A549 (cell line): ENCODE measurements at regions not wholly inside any gene's neighbourhood (a gene's known extent, or its start where the extent isn't known, plus 50 kb on each side); places are given as distances from the start of the nearest gene placed in this dataset.

Experiments used
- ATAC-seq, 2 experiments: fragments of 200-7000 bp in 1 of 2; fragments of >200 bp in 1 of 2; cut with Nextera tagmentation in 1 of 2; cut with Tn5 transposase in 1 of 2; 3 replicates each; pipeline versions ENCODE4 v1.8.0 to v1.9.1; 2018 to 2020; ENCODE audit warnings: mild to moderate bottlenecking in 1 of 2, moderate library complexity in 1 of 2
- CTCF ChIA-PET: fragments of 300-600 bp; sonication (Branson Sonifier 250); formaldehyde crosslinking; extraction: SDS; loops from one replicate; lab custom pipeline; 2021; ENCODE audit warnings: antibody characterized with exemption, inconsistent platforms; lab: Yijun Ruan, JAX
- POLR2A ChIA-PET: fragments of 350-600 bp; formaldehyde crosslinking; extraction: SDS; loops from one replicate; lab custom pipeline; 2021; ENCODE audit warnings: antibody characterized with exemption, inconsistent platforms; lab: Yijun Ruan, JAX
- DNase-seq, 2 experiments: peaks; one replicate each; pipeline versions ENCODE4 v3.0.0 to v3.0.0-alpha.2; 2011 to 2016; ENCODE audit warnings: low read depth in 1 of 2, low spot score in 1 of 2
- FAIRE-seq: peaks from 2 replicates; lab custom pipeline; 2011; peaks lifted over from hg19 to GRCh38; lab: Jason Lieb, UNC
- H3K27ac ChIP-seq, 2 experiments: fragments of >200 bp; sonication (Bioruptor Twin); formaldehyde crosslinking; 3 replicates each; pipeline ENCODE4 v1.5.1; 2016 to 2017
- H3K4me1 ChIP-seq: fragments of >200 bp; sonication (Bioruptor Twin); formaldehyde crosslinking; 3 replicates; pipeline ENCODE4 v1.6.1; 2016
- H3K4me2 ChIP-seq: fragments of >200 bp; sonication (Bioruptor Twin); formaldehyde crosslinking; 3 replicates; pipeline ENCODE4 v1.6.1; 2016
- H3K4me3 ChIP-seq: fragments of >200 bp; sonication (Bioruptor Twin); formaldehyde crosslinking; 3 replicates; pipeline ENCODE4 v1.5.1; 2016
- H3K9me3 ChIP-seq: fragments of >200 bp; sonication (Bioruptor Twin); formaldehyde crosslinking; 3 replicates; pipeline ENCODE4 v1.6.1; 2016
- CBX2 ChIP-seq: fragments of 200-600 bp; sonication (generic); IDR thresholded peaks from 2 replicates; pipeline ENCODE4 v1.6.1; 2016; ENCODE audit warnings: low read depth, mild to moderate bottlenecking, borderline replicate concordance
- CBX8 ChIP-seq: fragments of 200-600 bp; sonication (generic); IDR thresholded peaks from 2 replicates; pipeline ENCODE4 v1.6.1; 2016
- EP300 ChIP-seq, 2 experiments: fragments of >200 bp; sonication (Bioruptor Twin); formaldehyde crosslinking; IDR thresholded peaks; 2 replicates in 1 of 2; 3 replicates in 1 of 2; pipeline ENCODE4 v1.6.1; 2016 to 2017
- FOSB ChIP-seq: fragments of 250-450 bp; sonication (Bioruptor Pico); IDR thresholded peaks from 2 replicates; pipeline ENCODE4 v1.5.0; 2020; ENCODE audit warnings: mild to moderate bottlenecking, moderate library complexity
- GATA3 ChIP-seq: IDR thresholded peaks from 2 replicates; pipeline ENCODE4 v1.6.1; 2012; ENCODE audit warnings: borderline replicate concordance
- HEYL ChIP-seq: fragments of 250-450 bp; sonication (Bioruptor Pico); IDR thresholded peaks from 2 replicates; pipeline ENCODE4 v1.8.0; 2021; ENCODE audit warnings: mild to moderate bottlenecking, moderate library complexity
- HOXB5 ChIP-seq: fragments of 250-450 bp; sonication (Bioruptor Pico); IDR thresholded peaks from 2 replicates; pipeline ENCODE4 v1.5.0; 2020; ENCODE audit warnings: mild to moderate bottlenecking, moderate library complexity
- JUN ChIP-seq, 2 experiments: fragments of >200 bp; sonication (Bioruptor Twin); formaldehyde crosslinking; IDR thresholded peaks; 2 replicates in 1 of 2; 3 replicates in 1 of 2; pipeline ENCODE4 v1.6.1; 2016 to 2017
- JUNB ChIP-seq: fragments of >200 bp; sonication (Bioruptor Twin); formaldehyde crosslinking; IDR thresholded peaks from 2 replicates; pipeline ENCODE4 v1.6.1; 2016
- KDM1A ChIP-seq: fragments of 200-600 bp; sonication (generic); IDR thresholded peaks from 2 replicates; pipeline ENCODE4 v1.6.1; 2016; ENCODE audit warnings: low read depth, mild to moderate bottlenecking
- KDM5A ChIP-seq: fragments of 200-600 bp; sonication (generic); IDR thresholded peaks from 2 replicates; pipeline ENCODE4 v1.6.1; 2016; ENCODE audit warnings: antibody characterized with exemption, mild to moderate bottlenecking
- MAFK ChIP-seq: fragments of 450-650 bp; IDR thresholded peaks from 2 replicates; pipeline ENCODE4 v1.6.1; 2014; ENCODE audit not compliant: partially characterized antibody
- MAZ ChIP-seq: fragments of 150-350 bp; IDR thresholded peaks from 2 replicates; pipeline ENCODE4 v1.6.1; 2014; ENCODE audit warnings: antibody characterized with exemption, low read depth, low read length, borderline replicate concordance
- MYC ChIP-seq: IDR thresholded peaks from 2 replicates; pipeline ENCODE4 v1.6.1; 2012; ENCODE audit warnings: mild to moderate bottlenecking, inconsistent platforms, low read length, improper control_type of control experiment, borderline replicate concordance
- NPAS2 ChIP-seq: fragments of 250-450 bp; sonication (Bioruptor Pico); IDR thresholded peaks from 2 replicates; pipeline ENCODE4 v1.8.0; 2022; ENCODE audit warnings: mild to moderate bottlenecking, moderate library complexity, borderline replicate concordance
- NR3C1 ChIP-seq: fragments of >200 bp; sonication (Bioruptor Twin); formaldehyde crosslinking; IDR thresholded peaks from 3 replicates; pipeline ENCODE4 v1.6.1; 2017
- SREBF2 ChIP-seq: fragments of 450-650 bp; IDR thresholded peaks from 2 replicates; pipeline ENCODE4 v1.6.1; 2014; ENCODE audit warnings: mild to moderate bottlenecking, moderate library complexity
- TFCP2L1 ChIP-seq: fragments of 250-450 bp; sonication (Bioruptor Pico); IDR thresholded peaks from 2 replicates; pipeline ENCODE4 v1.5.0; 2021; ENCODE audit warnings: mild to moderate bottlenecking
- TP53 ChIP-seq: fragments of 250-450 bp; sonication (Bioruptor Pico); IDR thresholded peaks from 2 replicates; pipeline ENCODE4 v1.5.0; 2021; ENCODE audit warnings: mild to moderate bottlenecking, moderate library complexity
- ZNF302 ChIP-seq: fragments of 250-450 bp; sonication (Bioruptor Pico); IDR thresholded peaks from 2 replicates; pipeline ENCODE4 v1.9.0; 2021; ENCODE audit warnings: inconsistent platforms, mild to moderate bottlenecking, moderate library complexity
- WGBS: methylation state at CpG from one replicate; pipeline ENCODE4 v1.1.6; 2017; ENCODE audit errors: missing lambda C conversion rate; 5-methylcytosine and 5-hydroxymethylcytosine counted together
- TF ChIP-seq, protein P1 (sequence below): IDR thresholded peaks from 2 replicates; pipeline ENCODE4 v1.6.1; 2012
- TF ChIP-seq, protein P2 (sequence below): fragments of 150-350 bp; IDR thresholded peaks from 2 replicates; pipeline ENCODE4 v1.6.1; 2014; ENCODE audit warnings: low read depth, mild to moderate bottlenecking, low read length
- TF ChIP-seq, protein P3 (sequence below): fragments of 250-450 bp; sonication (Bioruptor Pico); IDR thresholded peaks from 2 replicates; pipeline ENCODE4 v1.5.0; 2021; ENCODE audit warnings: mild to moderate bottlenecking, moderate library complexity, borderline replicate concordance
- TF ChIP-seq, protein P4 (sequence below): IDR thresholded peaks from 2 replicates; pipeline ENCODE4 v1.6.1; 2012
- TF ChIP-seq, protein P5 (sequence below): fragments of 450-650 bp; IDR thresholded peaks from 2 replicates; pipeline ENCODE4 v1.6.1; 2014; ENCODE audit warnings: antibody characterized with exemption

DNA sequence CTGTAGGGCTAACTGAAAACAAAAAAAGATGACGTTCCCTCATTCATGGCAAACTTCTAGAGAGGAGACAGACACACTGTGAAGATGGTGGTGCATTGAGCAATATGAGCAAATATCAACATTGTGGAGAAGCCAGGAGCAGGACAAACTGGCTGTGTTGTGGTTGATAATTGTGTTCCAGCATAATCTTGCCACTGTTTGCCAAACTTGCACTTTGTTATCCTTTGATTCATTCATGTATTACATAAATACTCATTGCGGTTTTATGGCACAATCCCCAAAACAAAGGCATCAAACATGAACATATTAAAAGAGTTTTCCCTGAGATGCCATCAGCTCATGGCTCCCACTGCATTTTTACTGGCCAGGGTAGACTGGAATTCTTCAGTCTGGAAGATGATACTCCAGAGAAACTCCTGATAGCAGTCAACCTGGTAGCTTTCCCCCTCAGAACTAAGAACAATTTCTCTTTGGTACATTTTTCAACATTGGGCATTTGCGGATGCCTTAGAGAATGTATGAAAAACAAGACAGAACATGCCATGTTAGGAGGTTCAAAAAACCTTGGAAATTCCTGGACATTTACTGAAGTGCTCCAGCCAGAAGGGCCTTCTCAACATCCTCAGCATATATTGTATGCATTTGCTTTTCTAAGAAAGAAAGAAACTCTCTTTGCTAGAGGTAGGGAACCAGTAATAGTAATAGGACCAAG is 487.4 kb upstream of the CELF4 start:
- ChIA-PET CTCF (no interaction called here), POLR2A (no interaction called here)
- TF ChIP-seq GATA3: no peak
- no peak for TF ChIP-seq NPAS2 (CRISPR knock-in tag)
- no peak for TF ChIP-seq KDM1A
- TF ChIP-seq CBX2: no peak
- TF ChIP-seq MYC: no peak
- TF ChIP-seq, protein P1, sequence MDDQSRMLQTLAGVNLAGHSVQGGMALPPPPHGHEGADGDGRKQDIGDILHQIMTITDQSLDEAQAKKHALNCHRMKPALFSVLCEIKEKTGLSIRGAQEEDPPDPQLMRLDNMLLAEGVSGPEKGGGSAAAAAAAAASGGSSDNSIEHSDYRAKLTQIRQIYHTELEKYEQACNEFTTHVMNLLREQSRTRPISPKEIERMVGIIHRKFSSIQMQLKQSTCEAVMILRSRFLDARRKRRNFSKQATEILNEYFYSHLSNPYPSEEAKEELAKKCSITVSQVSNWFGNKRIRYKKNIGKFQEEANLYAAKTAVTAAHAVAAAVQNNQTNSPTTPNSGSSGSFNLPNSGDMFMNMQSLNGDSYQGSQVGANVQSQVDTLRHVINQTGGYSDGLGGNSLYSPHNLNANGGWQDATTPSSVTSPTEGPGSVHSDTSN: no peak
- TF ChIP-seq NR3C1: no peak
- ATAC-seq: no peak
- 26% methylated on average over 3 of the region's 3 CpGs for WGBS
- H3K27ac ChIP-seq: no peak overlapping the region
- H3K9me3 ChIP-seq: no peaks in the 10 kb centered on the region
- no peak for FAIRE-seq
- H3K4me2 ChIP-seq: no peak overlapping the region
- no peak overlapping the region for H3K4me3 ChIP-seq
- no peaks in the 10 kb centered on the region for H3K4me1 ChIP-seq
- DNase-seq: no peak

DNA sequence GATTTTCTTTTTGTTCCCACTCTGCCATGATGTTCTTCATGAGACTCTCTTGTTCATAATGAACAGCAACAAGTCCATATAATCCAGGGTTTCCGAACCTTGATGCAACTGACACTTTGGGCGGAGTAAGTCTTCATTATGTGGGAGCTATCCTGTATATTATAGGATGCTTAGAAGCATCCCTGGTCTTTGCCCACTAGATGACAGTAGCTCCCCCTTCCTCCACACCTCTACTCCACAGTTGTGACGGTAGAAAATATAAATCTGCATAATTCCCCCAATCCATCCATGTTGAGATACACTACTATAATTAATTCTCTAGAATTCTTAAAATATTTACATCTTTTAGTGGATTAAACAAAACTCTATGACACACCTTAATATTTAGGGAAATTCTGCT is 482.2 kb upstream of the CELF4 start:
- TF ChIP-seq KDM5A (no peak), SREBF2 (no peak), JUNB (no peak), ZNF302 (CRISPR knock-in tag) (no peak), MAFK (no peak), HOXB5 (no peak)
- TF ChIP-seq, protein P2, sequence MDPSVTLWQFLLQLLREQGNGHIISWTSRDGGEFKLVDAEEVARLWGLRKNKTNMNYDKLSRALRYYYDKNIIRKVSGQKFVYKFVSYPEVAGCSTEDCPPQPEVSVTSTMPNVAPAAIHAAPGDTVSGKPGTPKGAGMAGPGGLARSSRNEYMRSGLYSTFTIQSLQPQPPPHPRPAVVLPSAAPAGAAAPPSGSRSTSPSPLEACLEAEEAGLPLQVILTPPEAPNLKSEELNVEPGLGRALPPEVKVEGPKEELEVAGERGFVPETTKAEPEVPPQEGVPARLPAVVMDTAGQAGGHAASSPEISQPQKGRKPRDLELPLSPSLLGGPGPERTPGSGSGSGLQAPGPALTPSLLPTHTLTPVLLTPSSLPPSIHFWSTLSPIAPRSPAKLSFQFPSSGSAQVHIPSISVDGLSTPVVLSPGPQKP: no peak
- TF ChIP-seq, protein P1: no peak
- TF ChIP-seq, protein P3, sequence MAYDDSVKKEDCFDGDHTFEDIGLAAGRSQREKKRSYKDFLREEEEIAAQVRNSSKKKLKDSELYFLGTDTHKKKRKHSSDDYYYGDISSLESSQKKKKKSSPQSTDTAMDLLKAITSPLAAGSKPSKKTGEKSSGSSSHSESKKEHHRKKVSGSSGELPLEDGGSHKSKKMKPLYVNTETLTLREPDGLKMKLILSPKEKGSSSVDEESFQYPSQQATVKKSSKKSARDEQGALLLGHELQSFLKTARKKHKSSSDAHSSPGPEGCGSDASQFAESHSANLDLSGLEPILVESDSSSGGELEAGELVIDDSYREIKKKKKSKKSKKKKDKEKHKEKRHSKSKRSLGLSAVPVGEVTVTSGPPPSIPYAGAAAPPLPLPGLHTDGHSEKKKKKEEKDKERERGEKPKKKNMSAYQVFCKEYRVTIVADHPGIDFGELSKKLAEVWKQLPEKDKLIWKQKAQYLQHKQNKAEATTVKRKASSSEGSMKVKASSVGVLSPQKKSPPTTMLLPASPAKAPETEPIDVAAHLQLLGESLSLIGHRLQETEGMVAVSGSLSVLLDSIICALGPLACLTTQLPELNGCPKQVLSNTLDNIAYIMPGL (CRISPR knock-in tag): no peak
- FAIRE-seq: no peak
- DNase-seq: no peak
- Histone ChIP-seq H3K4me1 (no peaks in the 10 kb centered on the region), H3K4me3 (no peak overlapping the region), H3K9me3 (no peaks in the 10 kb centered on the region), H3K4me2 (no peak overlapping the region), H3K27ac (no peak overlapping the region)
- CTCF ChIA-PET: no interaction called here
- POLR2A ChIA-PET: no interaction called here
- ATAC-seq: no peak
- WGBS: 8% methylated on average over 3 of the region's 3 CpGs

DNA sequence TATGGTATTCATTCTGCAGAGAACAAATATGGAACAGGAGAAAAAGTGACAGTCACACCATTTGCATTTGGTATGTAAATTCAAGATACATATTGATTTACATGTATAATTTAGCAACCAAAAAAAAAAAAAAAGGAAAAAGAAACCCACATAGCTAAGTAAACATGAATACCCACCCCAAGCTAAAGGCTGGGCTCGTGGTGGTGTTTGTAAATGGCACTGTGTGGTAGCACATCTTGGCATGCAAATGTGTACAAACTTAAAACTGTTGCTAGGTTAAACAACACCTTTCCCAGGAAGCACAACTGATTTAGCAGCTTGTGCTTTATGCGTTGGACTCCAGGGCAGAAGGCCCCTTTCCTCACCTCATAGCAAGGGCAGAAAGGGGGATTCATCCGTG is 481.1 kb upstream of the CELF4 start:
- 0% methylated on average over 3 of the region's 3 CpGs for WGBS
- H3K4me1 ChIP-seq: no peaks in the 10 kb centered on the region
- POLR2A ChIA-PET: no interaction called here
- CTCF ChIA-PET: no interaction called here
- ATAC-seq (no peak), DNase-seq (no peak), FAIRE-seq (no peak)
- H3K4me3 ChIP-seq: no peak overlapping the region
- no peaks in the 10 kb centered on the region for H3K9me3 ChIP-seq
- no peak overlapping the region for H3K27ac ChIP-seq
- no peak overlapping the region for H3K4me2 ChIP-seq
- TF ChIP-seq, protein P2: no peak
- TF ChIP-seq MAZ (no peak), HOXB5 (no peak), CBX8 (no peak), TFCP2L1 (CRISPR knock-in tag) (no peak), EP300 (IDR thresholded peaks at IDR 0.05) (no peak), FOSB (CRISPR knock-in tag) (no peak), HEYL (CRISPR knock-in tag) (no peak), JUNB (no peak), JUN (IDR thresholded peaks at IDR 0.05) (no peak), TP53 (CRISPR knock-in tag) (no peak)
- TF ChIP-seq, protein P4, sequence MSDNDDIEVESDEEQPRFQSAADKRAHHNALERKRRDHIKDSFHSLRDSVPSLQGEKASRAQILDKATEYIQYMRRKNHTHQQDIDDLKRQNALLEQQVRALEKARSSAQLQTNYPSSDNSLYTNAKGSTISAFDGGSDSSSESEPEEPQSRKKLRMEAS: no peak
- TF ChIP-seq, protein P3 (CRISPR knock-in tag): no peak
- TF ChIP-seq, protein P5, sequence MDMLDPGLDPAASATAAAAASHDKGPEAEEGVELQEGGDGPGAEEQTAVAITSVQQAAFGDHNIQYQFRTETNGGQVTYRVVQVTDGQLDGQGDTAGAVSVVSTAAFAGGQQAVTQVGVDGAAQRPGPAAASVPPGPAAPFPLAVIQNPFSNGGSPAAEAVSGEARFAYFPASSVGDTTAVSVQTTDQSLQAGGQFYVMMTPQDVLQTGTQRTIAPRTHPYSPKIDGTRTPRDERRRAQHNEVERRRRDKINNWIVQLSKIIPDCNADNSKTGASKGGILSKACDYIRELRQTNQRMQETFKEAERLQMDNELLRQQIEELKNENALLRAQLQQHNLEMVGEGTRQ: no peak
